ENCODE measurements at regions not wholly inside any gene's neighbourhood (a gene's known extent, or its start where the extent isn't known, plus 50 kb on each side); places are given as distances from the start of the nearest gene placed in this dataset.

GRCh38 chr7:69489533-69489932, 108.7 kb upstream of the AUTS2 start:
- no peak overlapping the region for H3K27ac ChIP-seq
- TF ChIP-seq, protein P1, sequence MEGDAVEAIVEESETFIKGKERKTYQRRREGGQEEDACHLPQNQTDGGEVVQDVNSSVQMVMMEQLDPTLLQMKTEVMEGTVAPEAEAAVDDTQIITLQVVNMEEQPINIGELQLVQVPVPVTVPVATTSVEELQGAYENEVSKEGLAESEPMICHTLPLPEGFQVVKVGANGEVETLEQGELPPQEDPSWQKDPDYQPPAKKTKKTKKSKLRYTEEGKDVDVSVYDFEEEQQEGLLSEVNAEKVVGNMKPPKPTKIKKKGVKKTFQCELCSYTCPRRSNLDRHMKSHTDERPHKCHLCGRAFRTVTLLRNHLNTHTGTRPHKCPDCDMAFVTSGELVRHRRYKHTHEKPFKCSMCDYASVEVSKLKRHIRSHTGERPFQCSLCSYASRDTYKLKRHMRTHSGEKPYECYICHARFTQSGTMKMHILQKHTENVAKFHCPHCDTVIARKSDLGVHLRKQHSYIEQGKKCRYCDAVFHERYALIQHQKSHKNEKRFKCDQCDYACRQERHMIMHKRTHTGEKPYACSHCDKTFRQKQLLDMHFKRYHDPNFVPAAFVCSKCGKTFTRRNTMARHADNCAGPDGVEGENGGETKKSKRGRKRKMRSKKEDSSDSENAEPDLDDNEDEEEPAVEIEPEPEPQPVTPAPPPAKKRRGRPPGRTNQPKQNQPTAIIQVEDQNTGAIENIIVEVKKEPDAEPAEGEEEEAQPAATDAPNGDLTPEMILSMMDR (conservative IDR thresholded peaks at IDR 0.05): no peak

DNA sequence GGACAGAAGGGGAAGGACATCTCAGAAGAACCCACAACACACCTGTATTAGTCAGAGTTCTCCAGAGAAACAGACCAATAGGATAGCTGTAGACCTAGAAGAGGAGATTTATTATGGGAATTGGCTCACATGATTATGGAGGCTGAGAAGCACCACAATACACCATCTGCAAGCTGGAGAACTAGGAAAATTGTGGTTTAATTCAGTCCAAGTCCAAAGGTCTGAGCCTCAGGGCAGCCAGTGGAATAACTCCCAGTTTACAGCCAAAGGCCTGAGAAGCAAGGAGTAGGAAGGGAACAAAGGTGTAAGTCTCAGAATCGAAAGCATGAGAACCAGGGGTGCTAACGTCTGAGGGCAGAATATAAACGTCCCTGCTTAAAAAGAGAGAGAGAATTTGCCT, 99.6 kb upstream of the AUTS2 start:
- TF ChIP-seq, protein P1 (conservative IDR thresholded peaks at IDR 0.05): no peak
- no peak overlapping the region for H3K27ac ChIP-seq

DNA sequence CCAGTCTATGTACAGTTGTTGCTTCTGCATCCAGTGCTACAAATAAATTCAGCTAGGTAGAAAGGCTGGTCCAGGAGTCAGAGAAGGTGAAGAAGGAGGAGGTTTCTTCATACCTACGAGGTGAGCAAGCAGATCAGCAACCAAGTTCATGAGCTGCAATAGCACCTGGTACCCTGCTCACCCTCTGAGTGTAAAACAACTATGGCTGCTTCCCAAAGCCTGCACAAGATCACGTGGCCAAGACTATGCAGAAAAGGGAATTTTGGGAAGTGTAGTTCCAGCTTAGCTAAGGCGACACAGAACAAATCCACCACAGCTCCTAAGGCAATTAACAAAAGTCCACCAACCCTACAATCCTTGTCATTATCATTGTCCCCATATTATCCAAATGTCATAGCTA, 95.9 kb upstream of the AUTS2 start:
- TF ChIP-seq, protein P1 (conservative IDR thresholded peaks at IDR 0.05): no peak
- no peak overlapping the region for H3K27ac ChIP-seq

- no peak overlapping the region for H3K27ac ChIP-seq
- TF ChIP-seq, protein P1 (conservative IDR thresholded peaks at IDR 0.05): no peak
Observed at GRCh38 chr7:69504733-69505420, 93.4 kb upstream of the AUTS2 start.

DNA sequence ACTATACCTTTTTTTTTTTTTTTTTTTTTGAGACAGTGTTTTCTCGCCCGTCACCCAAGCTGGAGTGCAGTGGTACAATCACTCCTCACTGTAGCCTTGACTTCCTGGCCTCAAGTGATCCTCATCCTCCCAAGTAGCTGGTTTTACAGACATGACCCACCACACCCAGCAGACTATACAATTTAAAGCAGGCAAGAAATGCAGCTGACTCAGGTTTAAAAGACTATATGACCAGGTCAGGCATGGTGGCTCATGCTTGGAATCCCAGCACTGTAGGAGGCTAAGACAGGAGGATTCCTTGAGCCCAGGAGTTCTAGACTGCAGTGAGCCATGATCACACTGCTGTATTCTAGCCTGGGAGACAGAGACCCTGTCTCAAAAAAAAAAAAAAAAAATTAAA, 89.5 kb upstream of the AUTS2 start:
- no peak overlapping the region for H3K27ac ChIP-seq
- TF ChIP-seq, protein P1 (conservative IDR thresholded peaks at IDR 0.05): no peak

DNA sequence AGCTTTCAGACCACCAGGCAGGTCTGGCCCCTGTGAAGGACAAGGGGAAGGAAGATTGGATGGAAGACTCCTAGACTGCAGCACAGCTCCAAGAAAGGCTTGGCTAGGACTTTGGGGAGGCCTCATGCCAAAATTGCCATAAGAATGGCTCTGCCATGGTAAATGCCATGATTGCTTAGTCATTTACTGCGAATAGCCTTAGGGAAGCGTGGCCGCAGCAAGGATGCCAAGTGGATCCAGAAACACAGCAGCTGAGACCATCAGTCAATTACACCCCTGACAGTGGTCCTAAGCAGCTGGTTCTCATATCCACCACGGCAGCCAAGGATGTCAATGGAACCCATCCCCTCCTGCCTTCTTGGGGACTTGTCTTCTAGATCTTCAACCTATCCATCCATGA, 88.2 kb upstream of the AUTS2 start:
- TF ChIP-seq, protein P1 (conservative IDR thresholded peaks at IDR 0.05): no peak
- no peak overlapping the region for H3K27ac ChIP-seq

GRCh38 chr7:69515495-69516212, 82.6 kb upstream of the AUTS2 start:
- H3K27ac ChIP-seq: no peak overlapping the region
- TF ChIP-seq, protein P1 (conservative IDR thresholded peaks at IDR 0.05): no peak

Measured in VCaP (cell line).